ENCODE measurements at regions not wholly inside any gene's neighbourhood (a gene's known extent, or its start where the extent isn't known, plus 50 kb on each side); places are given as distances from the start of the nearest gene placed in this dataset.

DNA sequence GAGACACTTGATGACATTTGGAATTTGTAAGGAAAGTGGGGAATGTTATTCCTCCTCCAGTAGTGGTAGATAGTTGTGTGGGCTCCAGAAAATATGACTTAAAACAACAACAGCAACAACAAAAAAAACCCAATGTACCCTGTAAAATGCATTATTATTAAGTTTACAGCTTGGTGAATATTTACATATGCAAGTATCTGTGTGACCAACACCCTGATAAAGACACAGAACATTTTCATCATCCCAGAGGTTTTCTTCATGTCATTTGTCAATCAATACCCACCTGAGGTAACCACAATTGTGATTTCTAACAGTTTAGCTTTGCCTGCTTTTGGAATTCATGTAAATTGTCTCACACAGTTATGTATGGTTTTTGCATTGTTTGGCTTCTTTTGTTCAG lies 152.1 kb upstream of the GRIK2 start:
- Histone ChIP-seq H3K36me3 (replicated peaks; ENCODE audit: control insufficient read depth, insufficient read depth, low read length) (no peaks in the 10 kb centered on the region), H3K27me3 (ENCODE audit: control insufficient read depth, insufficient read depth, low read length) (no peaks in the 10 kb centered on the region), H3K4me3 (ENCODE audit: insufficient read depth, low read depth, low read length) (no peak overlapping the region)
- no peak for DNase-seq

GRCh38 chr6:101249470-101249869 lies 144.0 kb upstream of the GRIK2 start:
- no peak for DNase-seq
- Histone ChIP-seq H3K27me3 (ENCODE audit: control insufficient read depth, insufficient read depth, low read length) (no peaks in the 10 kb centered on the region), H3K4me3 (ENCODE audit: insufficient read depth, low read depth, low read length) (no peak overlapping the region), H3K36me3 (replicated peaks; ENCODE audit: control insufficient read depth, insufficient read depth, low read length) (no peaks in the 10 kb centered on the region)

DNA sequence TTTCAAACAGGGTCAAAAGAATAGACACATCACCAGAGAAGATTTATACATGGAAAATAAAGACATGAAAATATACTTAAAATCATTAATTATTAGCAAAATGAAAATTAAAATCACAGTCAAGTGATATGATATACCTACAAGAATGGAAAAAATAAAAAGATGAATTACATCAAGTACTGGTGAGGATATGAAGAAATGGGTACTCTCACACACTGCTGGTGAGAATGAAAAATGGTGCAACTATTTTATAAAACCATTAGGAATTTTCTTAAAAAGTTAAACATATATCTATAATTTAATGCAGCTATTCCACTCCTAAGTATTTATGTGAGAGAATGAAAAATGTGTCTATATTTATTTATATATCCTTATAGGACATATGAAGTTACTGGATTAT lies 136.3 kb upstream of the GRIK2 start:
- H3K27me3 ChIP-seq (ENCODE audit: control insufficient read depth, insufficient read depth, low read length): no peaks in the 10 kb centered on the region
- no peaks in the 10 kb centered on the region for H3K36me3 ChIP-seq (replicated peaks; ENCODE audit: control insufficient read depth, insufficient read depth, low read length)
- no peak overlapping the region for H3K4me3 ChIP-seq (ENCODE audit: insufficient read depth, low read depth, low read length)
- DNase-seq: no peak

GRCh38 chr6:101259505-101259904 lies 134.0 kb upstream of the GRIK2 start:
- H3K36me3 ChIP-seq (replicated peaks; ENCODE audit: control insufficient read depth, insufficient read depth, low read length): no peaks in the 10 kb centered on the region
- no peaks in the 10 kb centered on the region for H3K27me3 ChIP-seq (ENCODE audit: control insufficient read depth, insufficient read depth, low read length)
- no peak for DNase-seq
- H3K4me3 ChIP-seq (ENCODE audit: insufficient read depth, low read depth, low read length): no peak overlapping the region

- H3K27me3 ChIP-seq (ENCODE audit: control insufficient read depth, insufficient read depth, low read length): no peaks in the 10 kb centered on the region
- no peak for DNase-seq
- H3K36me3 ChIP-seq (replicated peaks; ENCODE audit: control insufficient read depth, insufficient read depth, low read length): no peaks in the 10 kb centered on the region
- no peak overlapping the region for H3K4me3 ChIP-seq (ENCODE audit: insufficient read depth, low read depth, low read length)
These were observed 129.9 kb upstream of the GRIK2 start for GRCh38 chr6:101263596-101263995.

DNA sequence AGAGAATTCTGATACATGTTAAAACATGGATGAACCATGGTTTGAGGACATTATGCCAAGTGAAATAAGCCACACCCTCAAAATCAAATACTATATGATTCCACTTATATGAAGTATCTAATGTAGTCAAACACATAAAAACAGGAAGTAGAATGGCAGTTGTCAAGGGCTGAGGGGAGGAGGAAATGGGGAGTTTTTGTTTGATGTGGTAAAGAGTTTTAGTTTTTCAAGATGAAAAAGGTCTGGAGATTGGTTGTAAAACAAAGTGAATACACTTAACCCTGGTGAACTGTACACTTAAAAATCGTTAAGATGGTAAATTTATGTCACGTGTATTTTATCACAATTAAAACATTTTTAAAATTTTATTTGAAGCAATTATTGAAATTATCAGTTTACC lies 127.4 kb upstream of the GRIK2 start:
- Histone ChIP-seq H3K27me3 (ENCODE audit: control insufficient read depth, insufficient read depth, low read length) (no peaks in the 10 kb centered on the region), H3K36me3 (replicated peaks; ENCODE audit: control insufficient read depth, insufficient read depth, low read length) (no peaks in the 10 kb centered on the region), H3K4me3 (ENCODE audit: insufficient read depth, low read depth, low read length) (no peak overlapping the region)
- DNase-seq: no peak

DNA sequence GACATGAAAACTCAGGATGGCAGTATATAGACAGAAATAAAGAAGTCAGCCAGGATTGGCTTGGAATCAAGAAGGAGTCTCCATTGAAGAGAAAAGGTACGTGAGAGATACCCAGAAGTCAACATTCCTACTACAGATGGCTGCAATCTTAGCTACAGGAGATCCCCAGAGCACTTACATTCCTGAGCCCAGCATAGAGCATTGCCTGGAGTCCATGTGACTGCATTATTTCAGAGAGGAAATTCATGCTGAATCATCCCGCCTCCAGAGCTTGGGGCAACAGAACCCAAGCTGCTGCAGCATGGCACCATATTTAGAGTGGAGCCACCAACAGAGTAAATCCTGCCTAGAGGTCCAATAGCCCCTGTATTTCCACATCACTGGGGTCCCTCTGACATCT lies 125.0 kb upstream of the GRIK2 start:
- Histone ChIP-seq H3K4me3 (ENCODE audit: insufficient read depth, low read depth, low read length) (no peak overlapping the region), H3K27me3 (ENCODE audit: control insufficient read depth, insufficient read depth, low read length) (no peaks in the 10 kb centered on the region)
- no peak for DNase-seq

GRCh38 chr6:101275251-101275650 lies 118.3 kb upstream of the GRIK2 start:
- DNase-seq: no peak
- Histone ChIP-seq H3K36me3 (replicated peaks; ENCODE audit: control insufficient read depth, insufficient read depth, low read length) (no peaks in the 10 kb centered on the region), H3K27me3 (ENCODE audit: control insufficient read depth, insufficient read depth, low read length) (no peaks in the 10 kb centered on the region), H3K4me3 (ENCODE audit: insufficient read depth, low read depth, low read length) (no peak overlapping the region)

More for the DNA sequence above, 125.0 kb upstream of the GRIK2 start:
- H3K36me3 ChIP-seq (replicated peaks; ENCODE audit: control insufficient read depth, insufficient read depth, low read length): no peaks in the 10 kb centered on the region

DNA sequence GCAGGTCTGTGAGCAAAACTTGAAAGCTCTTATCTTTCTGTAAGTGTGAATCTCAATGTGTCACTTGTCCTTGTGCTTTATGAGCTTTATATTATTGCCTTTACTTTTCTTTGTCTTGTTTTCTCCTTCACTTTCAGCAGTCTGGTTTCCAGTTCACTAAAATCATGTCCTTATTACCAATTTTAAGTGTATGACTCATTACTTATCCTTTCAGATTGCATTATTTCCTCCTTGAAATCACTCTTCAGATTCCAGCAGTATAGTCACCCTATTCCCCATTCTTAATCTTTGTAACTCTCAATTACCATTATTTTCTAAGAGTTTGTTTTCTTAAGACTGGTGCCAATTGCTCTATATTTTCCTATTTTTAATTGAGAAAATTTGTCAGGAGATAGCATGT lies 117.4 kb upstream of the GRIK2 start:
- no peak for DNase-seq
- no peaks in the 10 kb centered on the region for H3K27me3 ChIP-seq (ENCODE audit: control insufficient read depth, insufficient read depth, low read length)
- H3K4me3 ChIP-seq (ENCODE audit: insufficient read depth, low read depth, low read length): no peak overlapping the region
- no peaks in the 10 kb centered on the region for H3K36me3 ChIP-seq (replicated peaks; ENCODE audit: control insufficient read depth, insufficient read depth, low read length)

DNA sequence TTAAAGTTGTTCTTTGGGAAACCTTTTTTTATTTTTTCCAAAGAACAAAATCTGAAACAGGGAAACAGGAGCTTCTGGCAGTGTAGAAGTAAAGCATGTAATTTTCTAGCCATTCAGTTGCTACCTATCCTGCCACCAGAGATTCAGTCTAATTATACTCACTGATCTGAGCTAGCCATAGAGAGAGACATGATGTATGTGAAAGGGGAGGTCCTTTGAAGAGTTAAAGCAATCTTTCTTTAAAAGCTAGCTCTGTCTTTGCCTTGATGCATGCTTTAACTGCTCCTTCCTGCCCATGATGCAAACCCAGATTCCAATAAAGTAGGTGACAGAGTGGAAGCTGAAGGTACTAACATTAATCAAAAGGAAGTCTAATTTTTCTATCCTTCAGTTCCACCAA lies 114.1 kb upstream of the GRIK2 start:
- Histone ChIP-seq H3K36me3 (replicated peaks; ENCODE audit: control insufficient read depth, insufficient read depth, low read length) (no peaks in the 10 kb centered on the region), H3K27me3 (ENCODE audit: control insufficient read depth, insufficient read depth, low read length) (no peaks in the 10 kb centered on the region), H3K4me3 (ENCODE audit: insufficient read depth, low read depth, low read length) (no peak overlapping the region)
- DNase-seq: no peak

- H3K36me3 ChIP-seq (replicated peaks; ENCODE audit: control insufficient read depth, insufficient read depth, low read length): no peaks in the 10 kb centered on the region
- H3K27me3 ChIP-seq (ENCODE audit: control insufficient read depth, insufficient read depth, low read length): no peaks in the 10 kb centered on the region
- no peak overlapping the region for H3K4me3 ChIP-seq (ENCODE audit: insufficient read depth, low read depth, low read length)
- DNase-seq: no peak
These were observed 112.2 kb upstream of the GRIK2 start for GRCh38 chr6:101281266-101281665.

DNA sequence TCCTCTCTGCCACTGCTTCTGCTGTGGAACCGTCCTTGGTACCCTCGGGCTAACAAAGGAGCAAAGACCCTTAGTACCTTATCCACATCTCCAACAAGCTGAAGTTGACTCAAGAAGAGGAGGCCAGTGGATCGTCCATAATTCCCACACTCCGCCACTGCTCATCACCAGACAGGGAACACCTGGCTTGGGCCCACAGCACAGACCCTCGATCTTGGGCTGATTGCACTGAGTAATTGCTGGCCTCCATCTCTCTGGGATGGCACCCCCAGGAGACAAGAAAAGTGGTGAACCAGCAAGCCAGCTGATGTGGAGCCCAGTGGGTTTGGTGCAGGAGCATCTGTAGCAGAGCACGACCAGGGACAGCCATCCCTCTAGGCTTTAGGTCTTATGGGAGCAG lies 109.4 kb upstream of the GRIK2 start:
- Histone ChIP-seq H3K27me3 (ENCODE audit: control insufficient read depth, insufficient read depth, low read length) (no peaks in the 10 kb centered on the region), H3K4me3 (ENCODE audit: insufficient read depth, low read depth, low read length) (no peak overlapping the region), H3K36me3 (replicated peaks; ENCODE audit: control insufficient read depth, insufficient read depth, low read length) (no peaks in the 10 kb centered on the region)
- no peak for DNase-seq

GRCh38 chr6:101286146-101286545 lies 107.4 kb upstream of the GRIK2 start:
- no peak for DNase-seq
- Histone ChIP-seq H3K36me3 (replicated peaks; ENCODE audit: control insufficient read depth, insufficient read depth, low read length) (no peaks in the 10 kb centered on the region), H3K4me3 (ENCODE audit: insufficient read depth, low read depth, low read length) (no peak overlapping the region), H3K27me3 (ENCODE audit: control insufficient read depth, insufficient read depth, low read length) (no peaks in the 10 kb centered on the region)

DNA sequence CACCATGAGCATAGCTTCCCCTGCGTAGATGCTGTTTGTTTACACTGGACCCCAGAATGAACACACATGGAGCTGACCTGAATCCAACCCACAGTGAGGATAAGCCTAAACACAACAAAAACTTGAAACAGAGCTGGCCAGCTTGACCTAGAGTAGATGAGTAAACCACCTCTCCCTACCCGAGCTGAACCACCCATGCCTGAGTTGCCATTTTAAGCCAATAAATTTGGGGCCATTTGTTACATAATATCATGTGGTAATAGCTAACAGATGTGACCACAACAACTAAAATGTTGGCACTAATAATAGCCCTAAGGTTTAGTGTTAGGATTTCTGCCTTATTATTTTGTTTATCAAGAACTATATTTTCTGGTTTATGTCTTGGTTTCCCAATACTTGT lies 103.2 kb upstream of the GRIK2 start:
- no peak overlapping the region for H3K4me3 ChIP-seq (ENCODE audit: insufficient read depth, low read depth, low read length)
- no peak for DNase-seq
- no peaks in the 10 kb centered on the region for H3K27me3 ChIP-seq (ENCODE audit: control insufficient read depth, insufficient read depth, low read length)
- no peaks in the 10 kb centered on the region for H3K36me3 ChIP-seq (replicated peaks; ENCODE audit: control insufficient read depth, insufficient read depth, low read length)

GRCh38 chr6:101294051-101294638 lies 99.4 kb upstream of the GRIK2 start:
- DNase-seq: no peak
- no peaks in the 10 kb centered on the region for H3K27me3 ChIP-seq (ENCODE audit: control insufficient read depth, insufficient read depth, low read length)
- H3K4me3 ChIP-seq (ENCODE audit: insufficient read depth, low read depth, low read length): no peak overlapping the region
- no peaks in the 10 kb centered on the region for H3K36me3 ChIP-seq (replicated peaks; ENCODE audit: control insufficient read depth, insufficient read depth, low read length)

- no peak for DNase-seq
- Histone ChIP-seq H3K27me3 (ENCODE audit: control insufficient read depth, insufficient read depth, low read length) (no peaks in the 10 kb centered on the region), H3K4me3 (ENCODE audit: insufficient read depth, low read depth, low read length) (no peak overlapping the region), H3K36me3 (replicated peaks; ENCODE audit: control insufficient read depth, insufficient read depth, low read length) (no peaks in the 10 kb centered on the region)
These were observed 98.8 kb upstream of the GRIK2 start for GRCh38 chr6:101294676-101295075.
